PC-3 (cell line): ENCODE measurements at regions not wholly inside any gene's neighbourhood (a gene's known extent, or its start where the extent isn't known, plus 50 kb on each side); places are given as distances from the start of the nearest gene placed in this dataset.

Experiments
- CTCF ChIP-seq: fragments of 300-600 bp; sonication (generic); conservative IDR thresholded peaks from 2 replicates; pipeline ENCODE4 v1.5.1; 2017; ENCODE audit warnings: antibody characterized with exemption, low read depth, mild to moderate bottlenecking, low read length
- EZH2 ChIP-seq: fragments of 300-600 bp; sonication (generic); IDR thresholded peaks from one replicate; pipeline ENCODE4 v1.6.1; 2017; ENCODE audit warnings: antibody characterized with exemption, mild to moderate bottlenecking, low read length; ENCODE audit not compliant: unreplicated experiment
- EZH2phosphoT487 ChIP-seq: fragments of 300-600 bp; sonication (generic); IDR thresholded peaks from 2 replicates; pipeline ENCODE4 v1.6.1; 2018; ENCODE audit warnings: mild to moderate bottlenecking, antibody characterized with exemption, low read length, borderline replicate concordance

- TF ChIP-seq CTCF (no peak), EZH2 (no peak), EZH2phosphoT487 (no peak)
Observed at GRCh38 chr16:48102083-48103008, 53.4 kb downstream of the ABCC12 start.
